ENCODE measurements at regions not wholly inside any gene's neighbourhood (a gene's known extent, or its start where the extent isn't known, plus 50 kb on each side); places are given as distances from the start of the nearest gene placed in this dataset.
"Not testable (repeated sequence)": the region's sequence is repeated elsewhere in the genome, so short reads cannot be mapped to it uniquely, and the experiment has no call there.

- DNase-seq (ENCODE audit: low read depth, low spot score) = no peak
Observed at GRCh38 chr5:155508673-155509072, 495.1 kb downstream of the KIF4B start.

- no peak for DNase-seq (ENCODE audit: low read depth, low spot score)
Observed at GRCh38 chr5:155512329-155512728, 498.8 kb downstream of the KIF4B start.

- DNase-seq (ENCODE audit: low read depth, low spot score) = no peak
Observed at GRCh38 chr5:155514105-155514563, 500.6 kb downstream of the KIF4B start.

- DNase-seq (ENCODE audit: low read depth, low spot score) = no peak
Observed at GRCh38 chr5:155522540-155522939, 509.0 kb downstream of the KIF4B start.

GRCh38 chr5:155529362-155529761 lies 515.8 kb downstream of the KIF4B start:
- peak; percentile 4 for DNase-seq (ENCODE audit: low read depth, low spot score)

- peak; percentile 9 for DNase-seq (ENCODE audit: low read depth, low spot score)
Observed at GRCh38 chr5:155530046-155530445, 516.5 kb downstream of the KIF4B start.

- DNase-seq (ENCODE audit: low read depth, low spot score) = no peak
Observed at GRCh38 chr5:155532621-155533311, 519.2 kb downstream of the KIF4B start.

GRCh38 chr5:155540000-155540595 lies 526.5 kb downstream of the KIF4B start:
- DNase-seq (ENCODE audit: low read depth, low spot score) = no peak

GRCh38 chr5:155546075-155546474 lies 532.5 kb downstream of the KIF4B start:
- no peak for DNase-seq (ENCODE audit: low read depth, low spot score)

- DNase-seq (ENCODE audit: low read depth, low spot score) = no peak
Observed at GRCh38 chr5:155554500-155554899, 540.9 kb downstream of the KIF4B start.

- DNase-seq (ENCODE audit: low read depth, low spot score) = no peak
Observed at GRCh38 chr5:155556222-155556621, 542.7 kb downstream of the KIF4B start.

- DNase-seq (ENCODE audit: low read depth, low spot score) = no peak
Observed at GRCh38 chr5:155556700-155557099, 543.1 kb downstream of the KIF4B start.

- no peak for DNase-seq (ENCODE audit: low read depth, low spot score)
Observed at GRCh38 chr5:155562158-155562557, 548.6 kb downstream of the KIF4B start.

- DNase-seq (ENCODE audit: low read depth, low spot score) = no peak
Observed at GRCh38 chr5:155564541-155564940, 551.0 kb downstream of the KIF4B start.

GRCh38 chr5:155575861-155576260 lies 562.3 kb downstream of the KIF4B start:
- DNase-seq (ENCODE audit: low read depth, low spot score) = no peak

GRCh38 chr5:155586808-155587207 lies 573.3 kb downstream of the KIF4B start:
- not testable (repeated sequence) for DNase-seq (ENCODE audit: low read depth, low spot score)

GRCh38 chr5:155587458-155587857 lies 573.9 kb downstream of the KIF4B start:
- DNase-seq (ENCODE audit: low read depth, low spot score) = no peak

GRCh38 chr5:155591273-155591672 lies 577.7 kb downstream of the KIF4B start:
- no peak for DNase-seq (ENCODE audit: low read depth, low spot score)

- DNase-seq (ENCODE audit: low read depth, low spot score) = no peak
Observed at GRCh38 chr5:155594270-155594669, 580.7 kb downstream of the KIF4B start.

- DNase-seq (ENCODE audit: low read depth, low spot score) = no peak
Observed at GRCh38 chr5:155595791-155596190, 582.2 kb downstream of the KIF4B start.

GRCh38 chr5:155598552-155598951 lies 585.0 kb downstream of the KIF4B start:
- DNase-seq (ENCODE audit: low read depth, low spot score) = no peak

GRCh38 chr5:155605920-155606319 lies 592.4 kb downstream of the KIF4B start:
- no peak for DNase-seq (ENCODE audit: low read depth, low spot score)

GRCh38 chr5:155616779-155617392 lies 603.3 kb downstream of the KIF4B start:
- peak; percentile 28 for DNase-seq (ENCODE audit: low read depth, low spot score)
